SH-SY5Y (cell line): ENCODE measurements at regions not wholly inside any gene's neighbourhood (a gene's known extent, or its start where the extent isn't known, plus 50 kb on each side); places are given as distances from the start of the nearest gene placed in this dataset.

Experiments
- GATA2 ChIP-seq: IDR thresholded peaks from 2 replicates; pipeline ENCODE4 v1.6.1; 2011; ENCODE audit warnings: mild to moderate bottlenecking, low read depth, low read length
- GATA3 ChIP-seq: IDR thresholded peaks from 2 replicates; pipeline ENCODE4 v1.6.1; 2011; ENCODE audit warnings: low read depth, mild to moderate bottlenecking, low read length, moderate library complexity

- TF ChIP-seq GATA2 (no peak), GATA3 (no peak)
Measured at GRCh38 chr12:116687888-116688287, 50.0 kb downstream of the SPRING1 start.

- TF ChIP-seq GATA2 (no peak), GATA3 (no peak)
Measured at GRCh38 chr12:116684891-116685290, 53.0 kb downstream of the SPRING1 start.

- TF ChIP-seq GATA3 (no peak), GATA2 (no peak)
Measured at GRCh38 chr12:116677202-116677661, 60.6 kb downstream of the SPRING1 start.

GRCh38 chr12:116675339-116676107 is 62.3 kb downstream of the SPRING1 start:
- TF ChIP-seq GATA2: no peak
- no peak for TF ChIP-seq GATA3

GRCh38 chr12:116674643-116675183 is 63.2 kb downstream of the SPRING1 start:
- TF ChIP-seq GATA2 (no peak), GATA3 (no peak)

GRCh38 chr12:116673681-116674111 is 64.2 kb downstream of the SPRING1 start:
- TF ChIP-seq GATA3 (no peak), GATA2 (no peak)

- no peak for TF ChIP-seq GATA3
- TF ChIP-seq GATA2: no peak
Measured at GRCh38 chr12:116672842-116673516, 64.9 kb downstream of the SPRING1 start.

- TF ChIP-seq GATA2 (no peak), GATA3 (no peak)
Measured at GRCh38 chr12:116672010-116672409, 65.9 kb downstream of the SPRING1 start.

- no peak for TF ChIP-seq GATA2
- no peak for TF ChIP-seq GATA3
Measured at GRCh38 chr12:116670859-116671258, 67.0 kb downstream of the SPRING1 start.

- TF ChIP-seq GATA2 (no peak), GATA3 (no peak)
Measured at GRCh38 chr12:116667752-116668151, 70.1 kb downstream of the SPRING1 start.

GRCh38 chr12:116666305-116666673 is 71.6 kb downstream of the SPRING1 start:
- TF ChIP-seq GATA2 (no peak), GATA3 (no peak)

GRCh38 chr12:116665666-116666304 is 72.1 kb downstream of the SPRING1 start:
- no peak for TF ChIP-seq GATA2
- no peak for TF ChIP-seq GATA3

- no peak for TF ChIP-seq GATA3
- TF ChIP-seq GATA2: no peak
Measured at GRCh38 chr12:116664085-116664484, 73.8 kb downstream of the SPRING1 start.

GRCh38 chr12:116662612-116663144 is 75.2 kb downstream of the SPRING1 start:
- TF ChIP-seq GATA3 (no peak), GATA2 (no peak)

GRCh38 chr12:116661341-116661740 is 76.5 kb downstream of the SPRING1 start:
- TF ChIP-seq GATA3 (no peak), GATA2 (no peak)
